Choroid plexus epithelial cell (primary cell): ENCODE measurements at regions not wholly inside any gene's neighbourhood (a gene's known extent, or its start where the extent isn't known, plus 50 kb on each side); places are given as distances from the start of the nearest gene placed in this dataset.

ENCODE experiments used
- DNase-seq: peaks from one replicate; pipeline ENCODE4 v3.0.0-alpha.2; 2010; ENCODE audit warnings: low read depth
- H3K4me3 ChIP-seq: 2 replicates; pipeline ENCODE4 v1.5.1; 2011; ENCODE audit warnings: low read depth, mild to moderate bottlenecking, control low read depth, low read length, moderate library complexity
- TF ChIP-seq, protein P1 (sequence below): conservative IDR thresholded peaks from 2 replicates; pipeline ENCODE4 v1.5.1; 2011; ENCODE audit warnings: low read depth, mild to moderate bottlenecking, control low read depth, inconsistent platforms, low read length, moderate library complexity

GRCh38 chr6:4561078-4561435 is 215.1 kb upstream of the CDYL start:
- no peak for DNase-seq
- TF ChIP-seq, protein P1, sequence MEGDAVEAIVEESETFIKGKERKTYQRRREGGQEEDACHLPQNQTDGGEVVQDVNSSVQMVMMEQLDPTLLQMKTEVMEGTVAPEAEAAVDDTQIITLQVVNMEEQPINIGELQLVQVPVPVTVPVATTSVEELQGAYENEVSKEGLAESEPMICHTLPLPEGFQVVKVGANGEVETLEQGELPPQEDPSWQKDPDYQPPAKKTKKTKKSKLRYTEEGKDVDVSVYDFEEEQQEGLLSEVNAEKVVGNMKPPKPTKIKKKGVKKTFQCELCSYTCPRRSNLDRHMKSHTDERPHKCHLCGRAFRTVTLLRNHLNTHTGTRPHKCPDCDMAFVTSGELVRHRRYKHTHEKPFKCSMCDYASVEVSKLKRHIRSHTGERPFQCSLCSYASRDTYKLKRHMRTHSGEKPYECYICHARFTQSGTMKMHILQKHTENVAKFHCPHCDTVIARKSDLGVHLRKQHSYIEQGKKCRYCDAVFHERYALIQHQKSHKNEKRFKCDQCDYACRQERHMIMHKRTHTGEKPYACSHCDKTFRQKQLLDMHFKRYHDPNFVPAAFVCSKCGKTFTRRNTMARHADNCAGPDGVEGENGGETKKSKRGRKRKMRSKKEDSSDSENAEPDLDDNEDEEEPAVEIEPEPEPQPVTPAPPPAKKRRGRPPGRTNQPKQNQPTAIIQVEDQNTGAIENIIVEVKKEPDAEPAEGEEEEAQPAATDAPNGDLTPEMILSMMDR = no peak
- no peak overlapping the region for H3K4me3 ChIP-seq

GRCh38 chr6:4560221-4561077 is 215.8 kb upstream of the CDYL start:
- TF ChIP-seq, protein P1 = no peak
- no peak overlapping the region for H3K4me3 ChIP-seq
- DNase-seq = no peak

- no peak overlapping the region for H3K4me3 ChIP-seq
- no peak for DNase-seq
- TF ChIP-seq, protein P1 = no peak
Measured at GRCh38 chr6:4559281-4559875, 216.8 kb upstream of the CDYL start.

DNA sequence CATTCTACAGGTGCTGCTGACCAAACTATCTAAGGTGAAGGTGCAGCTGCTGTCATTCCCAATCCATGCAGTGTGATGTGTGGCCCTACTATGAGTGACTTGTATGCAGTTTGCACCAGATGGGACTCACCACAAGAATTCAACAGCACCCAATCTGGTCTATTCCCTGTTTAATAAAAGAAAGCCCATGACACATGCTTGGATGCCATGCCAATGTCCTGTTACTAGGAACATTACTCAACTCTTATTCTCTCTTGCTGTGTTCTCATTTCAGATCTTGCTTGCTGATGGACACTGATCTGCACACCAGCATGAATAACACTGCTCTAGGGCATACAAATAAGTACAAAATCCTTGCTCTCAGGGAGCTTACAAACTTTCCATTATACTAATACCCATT is 221.6 kb upstream of the CDYL start:
- TF ChIP-seq, protein P1 = no peak
- H3K4me3 ChIP-seq = no peak overlapping the region
- DNase-seq = no peak

DNA sequence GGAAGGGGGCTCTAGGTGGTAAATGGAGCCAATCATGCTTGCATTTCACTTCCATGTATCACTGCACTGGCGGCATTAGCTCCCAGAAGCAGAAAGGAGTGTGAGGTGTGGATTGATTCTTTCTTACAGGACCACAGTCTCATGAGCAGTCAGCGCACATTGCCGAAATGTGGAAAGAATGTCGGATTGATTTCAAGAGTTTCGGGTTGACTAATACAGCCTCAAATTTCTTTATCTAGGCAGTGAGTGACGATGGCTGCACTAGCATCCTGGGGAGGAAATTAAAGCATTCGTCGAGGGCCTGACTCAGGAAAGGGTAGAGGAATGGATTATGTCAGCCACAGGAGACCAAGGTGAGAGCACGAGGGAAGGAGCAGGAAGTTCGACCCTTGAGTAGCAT is 222.8 kb upstream of the CDYL start:
- H3K4me3 ChIP-seq = no peak overlapping the region
- no peak for DNase-seq
- TF ChIP-seq, protein P1 = no peak

DNA sequence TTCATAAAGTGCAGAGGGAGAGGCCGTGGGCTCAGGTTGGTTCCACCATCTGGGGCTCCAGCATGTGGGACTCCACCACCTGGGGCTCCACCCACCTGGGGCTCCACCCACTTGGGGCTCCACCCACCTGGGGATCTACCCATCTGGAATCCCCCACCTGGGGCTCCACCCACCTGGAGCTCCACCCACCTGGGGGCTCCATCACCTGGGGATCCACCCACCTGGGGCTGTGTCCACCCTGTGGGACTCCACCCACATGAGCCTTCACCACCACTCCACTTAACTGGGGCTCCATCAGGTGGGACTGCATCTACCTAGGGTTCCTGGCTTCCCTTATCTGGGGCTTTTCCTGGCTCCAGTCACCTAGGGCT is 226.0 kb upstream of the CDYL start:
- H3K4me3 ChIP-seq = no peak overlapping the region
- TF ChIP-seq, protein P1 = no peak
- DNase-seq = no peak
